ENCODE measurements at regions not wholly inside any gene's neighbourhood (a gene's known extent, or its start where the extent isn't known, plus 50 kb on each side); places are given as distances from the start of the nearest gene placed in this dataset.

- in situ Hi-C loops (cut with MboI; ENCODE audit: low pct_unique_long_range_greater_than_20kb, low sequenced_read_pairs), result no loop called here
These were observed 335.1 kb upstream of the C11orf87 start for GRCh38 chr11:109086931-109087330.

GRCh38 chr11:109088086-109088485 is 333.9 kb upstream of the C11orf87 start:
- in situ Hi-C loops (cut with MboI; ENCODE audit: low pct_unique_long_range_greater_than_20kb, low sequenced_read_pairs), result no loop called here
- no peak for DNase-seq

More at GRCh38 chr11:109086931-109087330, 335.1 kb upstream of the C11orf87 start:
- no peak for DNase-seq

GRCh38 chr11:109089144-109089543 is 332.8 kb upstream of the C11orf87 start:
- in situ Hi-C loops (cut with MboI; ENCODE audit: low pct_unique_long_range_greater_than_20kb, low sequenced_read_pairs), result no loop called here
- DNase-seq, result no peak

GRCh38 chr11:109093354-109093753 is 328.6 kb upstream of the C11orf87 start:
- no peak for DNase-seq
- in situ Hi-C loops (cut with MboI; ENCODE audit: low pct_unique_long_range_greater_than_20kb, low sequenced_read_pairs), result no loop called here

GRCh38 chr11:109096266-109096665 is 325.7 kb upstream of the C11orf87 start:
- DNase-seq, result no peak

GRCh38 chr11:109106151-109106906 is 315.7 kb upstream of the C11orf87 start:
- in situ Hi-C loops (cut with MboI; ENCODE audit: low pct_unique_long_range_greater_than_20kb, low sequenced_read_pairs), result no loop called here
- DNase-seq, result no peak

More at GRCh38 chr11:109096266-109096665, 325.7 kb upstream of the C11orf87 start:
- in situ Hi-C loops (cut with MboI; ENCODE audit: low pct_unique_long_range_greater_than_20kb, low sequenced_read_pairs), result no loop called here

GRCh38 chr11:109109150-109109549 is 312.8 kb upstream of the C11orf87 start:
- in situ Hi-C loops (cut with MboI; ENCODE audit: low pct_unique_long_range_greater_than_20kb, low sequenced_read_pairs), result no loop called here
- DNase-seq, result no peak

- no peak for DNase-seq
These were observed 312.2 kb upstream of the C11orf87 start for GRCh38 chr11:109109571-109110315.

GRCh38 chr11:109112261-109112660 is 309.7 kb upstream of the C11orf87 start:
- in situ Hi-C loops (cut with MboI; ENCODE audit: low pct_unique_long_range_greater_than_20kb, low sequenced_read_pairs), result no loop called here

More at GRCh38 chr11:109109571-109110315, 312.2 kb upstream of the C11orf87 start:
- in situ Hi-C loops (cut with MboI; ENCODE audit: low pct_unique_long_range_greater_than_20kb, low sequenced_read_pairs), result no loop called here

GRCh38 chr11:109112821-109113280 is 309.1 kb upstream of the C11orf87 start:
- in situ Hi-C loops (cut with MboI; ENCODE audit: low pct_unique_long_range_greater_than_20kb, low sequenced_read_pairs), result no loop called here
- DNase-seq, result no peak

More at GRCh38 chr11:109112261-109112660, 309.7 kb upstream of the C11orf87 start:
- DNase-seq, result no peak

GRCh38 chr11:109120341-109120740 is 301.6 kb upstream of the C11orf87 start:
- in situ Hi-C loops (cut with MboI; ENCODE audit: low pct_unique_long_range_greater_than_20kb, low sequenced_read_pairs), result no loop called here
- DNase-seq, result no peak

GRCh38 chr11:109121173-109121932 is 300.6 kb upstream of the C11orf87 start:
- DNase-seq, result no peak
- in situ Hi-C loops (cut with MboI; ENCODE audit: low pct_unique_long_range_greater_than_20kb, low sequenced_read_pairs), result no loop called here

- in situ Hi-C loops (cut with MboI; ENCODE audit: low pct_unique_long_range_greater_than_20kb, low sequenced_read_pairs), result no loop called here
- DNase-seq, result no peak
These were observed 297.9 kb upstream of the C11orf87 start for GRCh38 chr11:109123816-109124787.

GRCh38 chr11:109130910-109131309 is 291.1 kb upstream of the C11orf87 start:
- no peak for DNase-seq
- in situ Hi-C loops (cut with MboI; ENCODE audit: low pct_unique_long_range_greater_than_20kb, low sequenced_read_pairs), result no loop called here

GRCh38 chr11:109132539-109132938 is 289.5 kb upstream of the C11orf87 start:
- DNase-seq, result no peak
- in situ Hi-C loops (cut with MboI; ENCODE audit: low pct_unique_long_range_greater_than_20kb, low sequenced_read_pairs), result no loop called here

GRCh38 chr11:109133159-109133558 is 288.8 kb upstream of the C11orf87 start:
- in situ Hi-C loops (cut with MboI; ENCODE audit: low pct_unique_long_range_greater_than_20kb, low sequenced_read_pairs), result no loop called here
- DNase-seq, result no peak

GRCh38 chr11:109135627-109136026 is 286.4 kb upstream of the C11orf87 start:
- in situ Hi-C loops (cut with MboI; ENCODE audit: low pct_unique_long_range_greater_than_20kb, low sequenced_read_pairs), result no loop called here

GRCh38 chr11:109138196-109138595 is 283.8 kb upstream of the C11orf87 start:
- in situ Hi-C loops (cut with MboI; ENCODE audit: low pct_unique_long_range_greater_than_20kb, low sequenced_read_pairs), result no loop called here
- DNase-seq, result no peak

More at GRCh38 chr11:109135627-109136026, 286.4 kb upstream of the C11orf87 start:
- no peak for DNase-seq

Data from KBM-7 (cell line).